IMR-90 (cell line): ENCODE measurements at regions not wholly inside any gene's neighbourhood (a gene's known extent, or its start where the extent isn't known, plus 50 kb on each side); places are given as distances from the start of the nearest gene placed in this dataset.

ENCODE experiments used
- ATAC-seq: fragments of 200-7000 bp; cut with Tn5 transposase; 2 replicates; pipeline ENCODE4 v1.9.1; 2020; ENCODE audit warnings: low read depth, mild to moderate bottlenecking, moderate library complexity
- BruUV-seq: library from RNA; stranded (reverse); fragments of 400-500 nt; replicated peaks from 2 replicates; lab custom pipeline; 2021; lab: Mats Ljungman, UMichigan
- CTCF ChIA-PET: fragments of 300-600 bp; formaldehyde crosslinking; extraction: SDS; loops from one replicate; lab custom pipeline; 2021; ENCODE audit warnings: antibody characterized with exemption; lab: Yijun Ruan, JAX
- POLR2A ChIA-PET: fragments of 300-600 bp; sonication (Branson Sonifier 250); formaldehyde crosslinking; loops from one replicate; lab custom pipeline; 2022; ENCODE audit warnings: antibody characterized with exemption; ENCODE audit not compliant: unreplicated experiment; lab: Charles Lee
- DNase-seq: peaks from one replicate; pipeline ENCODE4 v3.0.0; 2013
- H2AFZ ChIP-seq: replicated peaks from 2 replicates; pipeline ENCODE3; 2013; ENCODE audit warnings: low read length, mild to moderate bottlenecking; ENCODE audit not compliant: poor library complexity
- H2AK5ac ChIP-seq: 2 replicates; pipeline ENCODE4 v1.6.1; 2013; ENCODE audit warnings: low read depth, low read length, inconsistent platforms
- H2AK9ac ChIP-seq: replicated peaks from 2 replicates; pipeline ENCODE3; 2013; ENCODE audit warnings: mild to moderate bottlenecking, low read depth, low read length, moderate library complexity; ENCODE audit not compliant: poor library complexity
- H2BK120ac ChIP-seq: 2 replicates; pipeline ENCODE4 v1.6.1; 2013; ENCODE audit warnings: low read depth, low read length, inconsistent platforms
- H2BK15ac ChIP-seq: 3 replicates; pipeline ENCODE4 v1.6.1; 2013; ENCODE audit warnings: low read depth, low read length, inconsistent platforms
- H2BK20ac ChIP-seq: 2 replicates; pipeline ENCODE4 v1.6.1; 2013; ENCODE audit warnings: low read depth, mild to moderate bottlenecking, inconsistent platforms, low read length, moderate library complexity
- H2BK5ac ChIP-seq: 2 replicates; pipeline ENCODE4 v1.6.1; 2013; ENCODE audit warnings: mild to moderate bottlenecking, low read depth, low read length, inconsistent platforms; ENCODE audit not compliant: poor library complexity, severe bottlenecking
- H3K14ac ChIP-seq: replicated peaks from 2 replicates; pipeline ENCODE4 v1.6.1; 2013; ENCODE audit warnings: low read depth, low read length, inconsistent platforms
- H3K18ac ChIP-seq: 2 replicates; pipeline ENCODE4 v1.6.1; 2013; ENCODE audit warnings: low read depth, low read length, control low read depth
- H3K23ac ChIP-seq: 2 replicates; pipeline ENCODE4 v1.6.1; 2013; ENCODE audit warnings: low read depth, low read length, inconsistent platforms
- H3K27ac ChIP-seq: 2 replicates; pipeline ENCODE4 v1.5.1; 2013; ENCODE audit warnings: mild to moderate bottlenecking, control low read depth, low read length; ENCODE audit not compliant: insufficient read depth
- H3K27me3 ChIP-seq: 2 replicates; pipeline ENCODE4 v1.6.1; 2013; ENCODE audit warnings: low read length; ENCODE audit not compliant: control insufficient read depth, insufficient read depth
- H3K36me3 ChIP-seq: 2 replicates; pipeline ENCODE4 v1.6.1; 2013; ENCODE audit warnings: low read length, mixed read lengths; ENCODE audit not compliant: control insufficient read depth, insufficient read depth
- H3K4ac ChIP-seq: 2 replicates; pipeline ENCODE4 v1.6.1; 2013; ENCODE audit warnings: low read depth, low read length, inconsistent platforms
- H3K4me1 ChIP-seq: 2 replicates; pipeline ENCODE4 v1.6.1; 2013; ENCODE audit warnings: low read length, mixed read lengths; ENCODE audit not compliant: control insufficient read depth, insufficient read depth
- H3K4me2 ChIP-seq: 2 replicates; pipeline ENCODE4 v1.6.1; 2013; ENCODE audit warnings: low read depth, mild to moderate bottlenecking, control low read depth, low read length, moderate library complexity
- H3K4me3 ChIP-seq: 2 replicates; pipeline ENCODE4 v1.5.1; 2013; ENCODE audit warnings: low read depth, mild to moderate bottlenecking, control low read depth, low read length, moderate library complexity; ENCODE audit not compliant: insufficient read depth
- H3K56ac ChIP-seq: 2 replicates; pipeline ENCODE4 v1.6.1; 2013; ENCODE audit warnings: low read length, inconsistent platforms; ENCODE audit not compliant: insufficient read depth; ENCODE audit errors: extremely low read depth
- H3K79me1 ChIP-seq, 2 experiments: 2 replicates each; pipeline ENCODE4 v1.6.1; 2013; ENCODE audit warnings: low read length in 2 of 2, inconsistent platforms in 1 of 2, low read depth in 1 of 2
- H3K9ac ChIP-seq: 2 replicates; pipeline ENCODE4 v1.6.1; 2013; ENCODE audit warnings: low read depth, low read length, control low read depth
- H3K9me1 ChIP-seq: 2 replicates; pipeline ENCODE4 v1.6.1; 2013; ENCODE audit warnings: low read length, inconsistent platforms; ENCODE audit not compliant: insufficient read depth
- H3K9me3 ChIP-seq: 2 replicates; pipeline ENCODE4 v1.6.1; 2013; ENCODE audit warnings: low read length; ENCODE audit not compliant: control insufficient read depth, insufficient read depth
- H4K20me1 ChIP-seq: 2 replicates; pipeline ENCODE4 v1.6.1; 2013; ENCODE audit warnings: low read length, inconsistent platforms; ENCODE audit not compliant: insufficient read depth
- H4K5ac ChIP-seq: 2 replicates; pipeline ENCODE4 v1.6.1; 2013; ENCODE audit warnings: mild to moderate bottlenecking, low read depth, low read length, control low read depth
- H4K8ac ChIP-seq, 2 experiments: 2 replicates each; pipeline ENCODE4 v1.6.1; 2013; ENCODE audit warnings: low read depth in 2 of 2, low read length in 2 of 2, control low read depth in 1 of 2, inconsistent platforms in 1 of 2
- H4K91ac ChIP-seq: 2 replicates; pipeline ENCODE4 v1.6.1; 2013; ENCODE audit warnings: low read depth, low read length, inconsistent platforms; ENCODE audit not compliant: insufficient read depth
- CEBPB ChIP-seq: IDR thresholded peaks from 2 replicates; pipeline ENCODE4 v1.6.1; 2012; ENCODE audit warnings: low read depth, low read length, improper control_type of control experiment
- MAFK ChIP-seq: IDR thresholded peaks from 2 replicates; pipeline ENCODE4 v1.6.1; 2012; ENCODE audit warnings: low read depth, low read length, improper control_type of control experiment
- RAD21 ChIP-seq: IDR thresholded peaks from 2 replicates; pipeline ENCODE4 v1.6.1; 2012; ENCODE audit warnings: low read length, improper control_type of control experiment
- WGBS, 2 experiments: methylation state at CpG; one replicate each; pipeline versions ENCODE4 v1.1.5 to v1.1.7; 2013; ENCODE audit warnings: missing lambda C conversion rate in 2 of 2; ENCODE audit not compliant: insufficient read length in 1 of 2; ENCODE audit errors: extremely low coverage in 2 of 2; 5-methylcytosine and 5-hydroxymethylcytosine counted together
- dilution Hi-C: fragments of 300-500 bp; cut with HindIII; formaldehyde crosslinking; loops from one replicate; pipeline ENCODE4 v1.14.3; 2018; ENCODE audit warnings: low sequenced_read_pairs; ENCODE audit not compliant: unreplicated experiment
- in situ Hi-C: fragments of 300-500 bp; cut with MboI; formaldehyde crosslinking; loops from 3 replicates; pipeline ENCODE4 v1.14.3; 2019; ENCODE audit warnings: low sequenced_read_pairs, inconsistent platforms, mixed read lengths
- intact Hi-C: fragments of 100-400 bp; cut with micrococcal nuclease; formaldehyde crosslinking; loops from 2 replicates; pipeline ENCODE4 v1.10.0; 2022

DNA sequence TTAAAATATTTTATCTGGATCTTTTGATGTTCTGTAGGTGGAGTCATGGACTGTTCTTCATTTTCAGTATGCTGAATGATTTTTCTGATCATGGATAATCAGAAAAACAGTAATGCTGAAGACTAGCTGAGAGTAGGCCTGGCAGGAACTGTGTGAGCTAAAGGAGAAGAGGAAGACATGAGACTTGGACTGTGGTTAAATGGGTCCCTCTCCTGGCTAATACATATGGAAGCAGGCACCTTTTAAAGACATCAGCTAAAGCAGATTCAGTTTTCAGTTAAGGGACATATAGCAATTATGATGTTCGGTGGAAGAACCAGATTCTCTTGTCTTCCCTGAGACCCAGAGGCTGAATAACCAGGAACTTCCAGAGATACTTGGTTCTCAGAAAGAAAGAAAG lies 169.4 kb downstream of the OLFM4 start:
- no peaks in the 10 kb centered on the region for H3K27me3 ChIP-seq
- CTCF ChIA-PET, result interaction anchor here (0.9 kb wide), 1 partner anchor 9 kb away, joined by 3 read pairs; no protein-coding TSS in a partner anchor
- no peaks in the 10 kb centered on the region for H4K20me1 ChIP-seq
- WGBS, 2 experiments, result no CpG with 5 or more reads among the region's 1 CpG
- dilution Hi-C loops (no loop called here), in situ Hi-C loops (no loop called here), intact Hi-C loops (no loop called here)
- no peak overlapping the region for H3K4me3 ChIP-seq
- H3K9me3 ChIP-seq, result peaks cover 11% of the 10 kb centered on the region
- H4K8ac ChIP-seq, result no peak overlapping the region
- no peak overlapping the region for H2AFZ ChIP-seq
- no peak overlapping the region for H2BK20ac ChIP-seq
- no peak overlapping the region for H3K14ac ChIP-seq
- H3K56ac ChIP-seq, result no peak overlapping the region
- H3K4ac ChIP-seq, result no peak overlapping the region
- DNase-seq, result no peak
- H3K9me1 ChIP-seq, result no peaks in the 10 kb centered on the region
- H3K36me3 ChIP-seq, result no peaks in the 10 kb centered on the region
- H2BK15ac ChIP-seq, result no peak overlapping the region
- H4K5ac ChIP-seq, result no peak overlapping the region
- no peaks in the 10 kb centered on the region for H3K79me1 ChIP-seq
- ATAC-seq, result no peak
- POLR2A ChIA-PET, result no interaction called here
- no peak overlapping the region for H2AK5ac ChIP-seq
- H2BK5ac ChIP-seq, result no peak overlapping the region
- BruUV-seq, result no TSS peak
- no peak overlapping the region for H3K9ac ChIP-seq
- no peak overlapping the region for H3K18ac ChIP-seq
- no peak overlapping the region for H3K27ac ChIP-seq
- H3K4me2 ChIP-seq, result no peak overlapping the region
- TF ChIP-seq MAFK, result no peak
- no peak for TF ChIP-seq RAD21
- TF ChIP-seq CEBPB, result no peak
- no peak overlapping the region for H2BK120ac ChIP-seq
- H3K4me1 ChIP-seq, result no peaks in the 10 kb centered on the region
- H4K91ac ChIP-seq, result no peak overlapping the region
- H3K23ac ChIP-seq, result no peak overlapping the region
- H2AK9ac ChIP-seq, result no peak overlapping the region
